GM12878 (cell line): ENCODE measurements at regions not wholly inside any gene's neighbourhood (a gene's known extent, or its start where the extent isn't known, plus 50 kb on each side); places are given as distances from the start of the nearest gene placed in this dataset.

Experiments
- ATAC-seq: fragments of 200-7000 bp; cut with Tn5 transposase; 3 replicates; pipeline ENCODE4 v1.9.1; 2020; ENCODE audit warnings: mild to moderate bottlenecking, moderate library complexity
- BruUV-seq: library from RNA; stranded (reverse); fragments of 400-500 nt; replicated peaks from 2 replicates; lab custom pipeline; 2021; lab: Mats Ljungman, UMichigan
- CTCF ChIA-PET: fragments of 300-600 bp; sonication (Branson Sonifier 250); formaldehyde crosslinking; extraction: SDS; loops from one replicate; lab custom pipeline; 2021; ENCODE audit warnings: inconsistent platforms; lab: Yijun Ruan, JAX
- POLR2A ChIA-PET: fragments of 350-600 bp; formaldehyde crosslinking; extraction: SDS; loops from one replicate; lab custom pipeline; 2021; ENCODE audit warnings: inconsistent platforms; lab: Charles Lee
- RAD21 ChIA-PET: fragments of 300-600 bp; sonication (Branson Sonifier 250); formaldehyde crosslinking; loops from one replicate; lab custom pipeline; 2023; ENCODE audit warnings: antibody characterized with exemption; ENCODE audit not compliant: unreplicated experiment; lab: Charles Lee
- SMC1A ChIA-PET: fragments of 300-600 bp; sonication (Branson Sonifier 250); formaldehyde crosslinking; loops from one replicate; lab custom pipeline; 2023; ENCODE audit not compliant: unreplicated experiment, uncharacterized antibody; lab: Charles Lee
- DNase-seq: peaks from one replicate; pipeline ENCODE4 v3.0.0-alpha.2; 2011; ENCODE audit warnings: low read depth, low spot score
- FAIRE-seq: peaks from 3 replicates; lab custom pipeline; 2011; peaks lifted over from hg19 to GRCh38; lab: Jason Lieb, UNC
- H2AFZ ChIP-seq: 2 replicates; pipeline ENCODE4 v1.6.0; 2011; ENCODE audit warnings: low read depth, low read length, control low read depth; ENCODE audit not compliant: control insufficient read depth
- H3K27ac ChIP-seq: 2 replicates; pipeline ENCODE4 v1.5.1; 2011; ENCODE audit warnings: control low read depth; ENCODE audit not compliant: control insufficient read depth, insufficient read depth
- H3K27me3 ChIP-seq, 2 experiments: replicated peaks in 1 of 2; 2 replicates each; pipeline versions ENCODE4 v1.6.0 to v1.6.1; 2011; ENCODE audit warnings: low read length in 1 of 2; ENCODE audit not compliant: control insufficient read depth in 2 of 2, insufficient read depth in 2 of 2
- H3K36me3 ChIP-seq, 2 experiments: 2 replicates each; pipeline ENCODE4 v1.5.1; 2011; ENCODE audit warnings: low read length in 1 of 2; ENCODE audit not compliant: control insufficient read depth in 2 of 2, insufficient read depth in 2 of 2
- H3K4me1 ChIP-seq: 2 replicates; pipeline ENCODE4 v1.6.1; 2011; ENCODE audit warnings: mild to moderate bottlenecking, low read length, moderate library complexity, mixed read lengths; ENCODE audit not compliant: control insufficient read depth, insufficient read depth
- H3K4me2 ChIP-seq: 2 replicates; pipeline ENCODE4 v1.6.0; 2011; ENCODE audit warnings: control low read depth; ENCODE audit not compliant: control insufficient read depth, insufficient read depth
- H3K4me3 ChIP-seq: fragments of 200-600 bp; sonication (generic); 2 replicates; pipeline ENCODE4 v1.5.1; 2016
- H3K79me2 ChIP-seq: 2 replicates; pipeline ENCODE4 v1.6.0; 2011; ENCODE audit warnings: low read length; ENCODE audit not compliant: control insufficient read depth, insufficient read depth
- H3K9ac ChIP-seq: 2 replicates; pipeline ENCODE4 v1.8.0; 2011; ENCODE audit warnings: low read length, control low read depth, mixed read lengths; ENCODE audit not compliant: control insufficient read depth, insufficient read depth
- H3K9me3 ChIP-seq: replicated peaks from 3 replicates; pipeline ENCODE4 v1.5.1; 2011; ENCODE audit warnings: mild to moderate bottlenecking, low read length; ENCODE audit not compliant: control insufficient read depth, insufficient read depth
- H4K20me1 ChIP-seq: 2 replicates; pipeline ENCODE4 v1.6.0; 2011; ENCODE audit not compliant: control insufficient read depth, insufficient read depth
- ATF7 ChIP-seq: fragments of 450-650 bp; IDR thresholded peaks from 2 replicates; pipeline ENCODE4 v1.6.1; 2016; ENCODE audit warnings: low read depth, mild to moderate bottlenecking
- EED ChIP-seq: sonication (generic); IDR thresholded peaks from 2 replicates; pipeline ENCODE4 v1.6.1; 2016; ENCODE audit warnings: antibody characterized with exemption, low read depth
- EP300 ChIP-seq, 2 experiments: fragments of 150-350 bp in 1 of 2; IDR thresholded peaks; 2 replicates each; pipeline ENCODE4 v1.6.1; 2011 to 2012; ENCODE audit warnings: low read depth in 2 of 2, low read length in 2 of 2, borderline replicate concordance in 1 of 2, improper control_type of control experiment in 1 of 2, inconsistent platforms in 1 of 2; ENCODE audit not compliant: control insufficient read depth in 1 of 2
- FOS ChIP-seq: IDR thresholded peaks from 3 replicates; pipeline ENCODE4 v1.6.1; 2011; ENCODE audit warnings: borderline replicate concordance; ENCODE audit not compliant: insufficient read length; ENCODE audit errors: extremely low read depth
- HDAC6 ChIP-seq: fragments of 200-600 bp; sonication (generic); IDR thresholded peaks from one replicate; pipeline ENCODE4 v1.8.0; 2017; ENCODE audit warnings: antibody characterized with exemption; ENCODE audit not compliant: unreplicated experiment
- IKZF1 ChIP-seq: fragments of 450-650 bp; conservative IDR thresholded peaks from 2 replicates; pipeline ENCODE4 v1.6.1; 2017; ENCODE audit warnings: antibody characterized with exemption, mild to moderate bottlenecking
- MEF2B ChIP-seq: fragments of 450-650 bp; IDR thresholded peaks from 2 replicates; pipeline ENCODE4 v1.6.1; 2018; ENCODE audit warnings: mild to moderate bottlenecking, moderate library complexity; ENCODE audit not compliant: partially characterized antibody, poor library complexity, severe bottlenecking
- MTA2 ChIP-seq: fragments of 450-650 bp; IDR thresholded peaks from 2 replicates; pipeline ENCODE4 v1.6.1; 2016; ENCODE audit warnings: low read depth, mild to moderate bottlenecking, moderate library complexity
- MYC ChIP-seq: IDR thresholded peaks from 2 replicates; pipeline ENCODE4 v1.6.1; 2011; ENCODE audit warnings: mild to moderate bottlenecking, low read length, moderate library complexity, inconsistent platforms; ENCODE audit not compliant: insufficient read depth, insufficient replicate concordance, insufficient read length, severe bottlenecking
- PAX5 ChIP-seq: IDR thresholded peaks from 2 replicates; pipeline ENCODE4 v1.6.1; 2011; ENCODE audit warnings: low read depth, low read length, borderline replicate concordance
- RFX5 ChIP-seq: IDR thresholded peaks from 2 replicates; pipeline ENCODE4 v1.6.1; 2011; ENCODE audit warnings: low read depth, low read length, improper control_type of control experiment
- SRF ChIP-seq, 2 experiments: IDR thresholded peaks; 2 replicates each; pipeline ENCODE4 v1.6.1; 2011; ENCODE audit warnings: low read depth in 2 of 2, low read length in 2 of 2, mild to moderate bottlenecking in 1 of 2, moderate library complexity in 1 of 2
- STAT1 ChIP-seq: fragments of 450-650 bp; conservative IDR thresholded peaks from 2 replicates; pipeline ENCODE4 v1.6.1; 2014; ENCODE audit warnings: antibody characterized with exemption, mild to moderate bottlenecking
- TAF1 ChIP-seq: IDR thresholded peaks from 2 replicates; pipeline ENCODE4 v1.6.1; 2011; ENCODE audit warnings: mild to moderate bottlenecking, low read depth, low read length, borderline replicate concordance
- TBL1XR1 ChIP-seq: IDR thresholded peaks from 2 replicates; pipeline ENCODE4 v1.6.1; 2012; ENCODE audit warnings: low read depth, low read length, improper control_type of control experiment
- WRNIP1 ChIP-seq: IDR thresholded peaks from 2 replicates; pipeline ENCODE4 v1.6.1; 2011; ENCODE audit warnings: low read depth, low read length, improper control_type of control experiment, borderline replicate concordance
- WGBS: methylation state at CpG from one replicate; pipeline ENCODE4 v1.1.6; 2016; ENCODE audit warnings: low lambda C conversion rate; ENCODE audit not compliant: insufficient replicate concordance, insufficient coverage; ENCODE audit errors: missing lambda C conversion rate; 5-methylcytosine and 5-hydroxymethylcytosine counted together
- in situ Hi-C: fragments of 300-500 bp; cut with MboI; formaldehyde crosslinking; loops from 9 replicates; pipeline ENCODE4 v1.14.3; 2018; ENCODE audit warnings: mixed read lengths
- intact Hi-C: fragments of 100-400 bp; cut with micrococcal nuclease; formaldehyde crosslinking; loops from one replicate; pipeline ENCODE4 v1.14.2; 2022; ENCODE audit not compliant: unreplicated experiment
- TF ChIP-seq, protein P1 (sequence below): IDR thresholded peaks from 2 replicates; pipeline ENCODE4 v1.6.1; 2011; ENCODE audit warnings: borderline replicate concordance, low read depth, mild to moderate bottlenecking, moderate library complexity, low read length; ENCODE audit not compliant: insufficient read depth, poor library complexity, severe bottlenecking

DNA sequence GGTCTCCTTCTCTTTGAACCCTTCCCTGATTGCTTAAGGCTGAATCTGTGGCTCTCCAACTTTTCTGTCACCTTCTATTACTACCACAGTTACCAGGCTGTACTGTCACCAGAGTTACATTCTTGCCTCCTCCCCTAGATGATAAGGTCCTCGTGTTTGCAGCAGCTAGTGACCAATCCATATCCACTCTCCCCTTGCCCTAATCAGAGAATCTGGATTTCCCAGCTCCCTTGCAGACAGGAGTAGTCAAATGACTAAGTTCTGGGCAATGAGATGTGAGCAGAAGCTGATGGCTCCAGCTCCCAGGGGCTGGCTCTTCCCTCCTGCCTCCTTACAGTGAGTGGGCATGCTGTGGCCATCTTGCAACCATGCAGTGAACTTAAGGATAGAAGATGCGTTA, 95.4 kb upstream of the VGLL4 start:
- Histone ChIP-seq H4K20me1 (no peaks in the 10 kb centered on the region), H3K4me2 (no peak overlapping the region), H3K27me3 (no peaks in the 10 kb centered on the region; a peak in 1 of 4 replicates), H3K27ac (no peak overlapping the region), H3K4me1 (no peaks in the 10 kb centered on the region)
- intact Hi-C loops, result no loop called here
- SMC1A ChIA-PET, result no interaction called here
- DNase-seq, result no peak
- CTCF ChIA-PET, result no interaction called here
- no peak for TF ChIP-seq TBL1XR1
- no peak for TF ChIP-seq MEF2B
- TF ChIP-seq RFX5, result no peak
- TF ChIP-seq TAF1, result no peak
- no peak for TF ChIP-seq HDAC6
- TF ChIP-seq STAT1, result no peak
- TF ChIP-seq MYC, result no peak
- TF ChIP-seq IKZF1, result no peak
- no peak for TF ChIP-seq SRF (IDR thresholded peaks at IDR 0.05; ENCODE audit: low read depth in 2 of 2, low read length in 2 of 2)
- TF ChIP-seq, protein P1, sequence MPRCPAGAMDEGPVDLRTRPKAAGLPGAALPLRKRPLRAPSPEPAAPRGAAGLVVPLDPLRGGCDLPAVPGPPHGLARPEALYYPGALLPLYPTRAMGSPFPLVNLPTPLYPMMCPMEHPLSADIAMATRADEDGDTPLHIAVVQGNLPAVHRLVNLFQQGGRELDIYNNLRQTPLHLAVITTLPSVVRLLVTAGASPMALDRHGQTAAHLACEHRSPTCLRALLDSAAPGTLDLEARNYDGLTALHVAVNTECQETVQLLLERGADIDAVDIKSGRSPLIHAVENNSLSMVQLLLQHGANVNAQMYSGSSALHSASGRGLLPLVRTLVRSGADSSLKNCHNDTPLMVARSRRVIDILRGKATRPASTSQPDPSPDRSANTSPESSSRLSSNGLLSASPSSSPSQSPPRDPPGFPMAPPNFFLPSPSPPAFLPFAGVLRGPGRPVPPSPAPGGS, result no peak
- no peak for TF ChIP-seq MTA2
- TF ChIP-seq WRNIP1, result no peak
- no peak for TF ChIP-seq EED
- TF ChIP-seq PAX5, result no peak
- no peak for TF ChIP-seq EP300 (IDR thresholded peaks at IDR 0.05; ENCODE audit: borderline replicate concordance in 1 of 2, control insufficient read depth in 1 of 2, low read depth in 2 of 2, low read length in 2 of 2)
- TF ChIP-seq FOS, result no peak
- no peak for TF ChIP-seq ATF7
- TF ChIP-seq, all 136 proteins: peak for 0
- in situ Hi-C loops, result no loop called here
- ChIA-PET POLR2A (no interaction called here), RAD21 (no interaction called here)
- no TSS peak for BruUV-seq
- FAIRE-seq (no peak), ATAC-seq (no peak)
- Histone ChIP-seq H3K9ac (no peak overlapping the region), H2AFZ (no peak overlapping the region), H3K9me3 (no peaks in the 10 kb centered on the region), H3K79me2 (no peaks in the 10 kb centered on the region), H3K36me3 (no peaks in the 10 kb centered on the region), H3K4me3 (no peak overlapping the region)
- 31% methylated on average over 2 of the region's 2 CpGs for WGBS
